K562 (cell line): ENCODE measurements at regions not wholly inside any gene's neighbourhood (a gene's known extent, or its start where the extent isn't known, plus 50 kb on each side); places are given as distances from the start of the nearest gene placed in this dataset.

Experiments used
- CEBPB ChIP-seq: fragments of 450-650 bp; IDR thresholded peaks from 2 replicates; pipeline ENCODE4 v1.6.1; 2016; ENCODE audit warnings: missing genetic modification characterization, missing compliant biosample characterization
- CHD7 ChIP-seq: fragments of 200-600 bp; sonication (generic); IDR thresholded peaks from one replicate; pipeline ENCODE4 v1.6.1; 2012; ENCODE audit warnings: mild to moderate bottlenecking, low read depth, low read length, inconsistent platforms
- EZH2 ChIP-seq: IDR thresholded peaks from 2 replicates; pipeline ENCODE4 v1.6.1; 2012; ENCODE audit warnings: low read depth, mild to moderate bottlenecking, inconsistent platforms, low read length, borderline replicate concordance
- HDAC2 ChIP-seq: fragments of 450-650 bp; IDR thresholded peaks from 2 replicates; pipeline ENCODE4 v1.6.1; 2016; ENCODE audit warnings: mild to moderate bottlenecking
- POLR2A ChIP-seq: fragments of 450-650 bp; conservative IDR thresholded peaks from 2 replicates; pipeline ENCODE4 v1.6.1; 2016
- ZBTB17 ChIP-seq: fragments of 450-650 bp; formaldehyde crosslinking; IDR thresholded peaks from 2 replicates; pipeline ENCODE4 v1.4.0; 2020; ENCODE audit warnings: mild to moderate bottlenecking

- TF ChIP-seq HDAC2 (no peak), POLR2A (no peak), EZH2 (no peak), CEBPB (no peak), CHD7 (no peak), ZBTB17 (CRISPR knock-in tag) (no peak)
Measured at GRCh38 chr12:30345744-30346471, 349.8 kb downstream of the IPO8 start.
